ENCODE measurements at regions not wholly inside any gene's neighbourhood (a gene's known extent, or its start where the extent isn't known, plus 50 kb on each side); places are given as distances from the start of the nearest gene placed in this dataset.

GRCh38 chr14:66401449-66402095 is 84.6 kb upstream of the CCDC196 start:
- FAIRE-seq: no peak
- TF ChIP-seq CTCF (IDR thresholded peaks at IDR 0.05): peak in 2 of 4 donors; percentile 32 to 33
- peak; percentile 68 to 79 (median 78) for ATAC-seq
- Histone ChIP-seq H3K4me1 (peaks cover 0 to 11% (median 0%) of the 10 kb centered on the region in 3 donors), H3K27me3 (no peaks in the 10 kb centered on the region), H3K27ac (no peak overlapping the region), H3K36me3 (no peaks in the 10 kb centered on the region), H3K9me3 (no peaks in the 10 kb centered on the region), H3K4me3 (no peak overlapping the region)
- intact Hi-C loops (cut with DNase I): no loop called here
- peak in 1 of 6 donors; percentile 29 for DNase-seq
- 28 to 42% methylated on average over 1 of the region's 1 CpG for WGBS, 2 donors

GRCh38 chr14:66403183-66403582 is 83.0 kb upstream of the CCDC196 start:
- intact Hi-C loops (cut with DNase I): no loop called here
- Histone ChIP-seq H3K36me3 (no peaks in the 10 kb centered on the region), H3K9me3 (no peaks in the 10 kb centered on the region), H3K4me3 (no peak overlapping the region), H3K4me1 (peaks cover 0 to 11% (median 0%) of the 10 kb centered on the region in 3 donors), H3K27me3 (no peaks in the 10 kb centered on the region), H3K27ac (no peak overlapping the region)
- ATAC-seq (peak; percentile 38 to 82 (median 77)), DNase-seq (no peak), FAIRE-seq (no peak)
- TF ChIP-seq CTCF (IDR thresholded peaks at IDR 0.05): peak in 2 of 4 donors; percentile 10 to 15
- 16 to 29% methylated on average over 5 of the region's 5 CpGs for WGBS, 2 donors

GRCh38 chr14:66404051-66404545 is 82.1 kb upstream of the CCDC196 start:
- Histone ChIP-seq H3K27me3 (no peaks in the 10 kb centered on the region), H3K9me3 (no peaks in the 10 kb centered on the region), H3K27ac (no peak overlapping the region), H3K36me3 (no peaks in the 10 kb centered on the region), H3K4me3 (no peak overlapping the region), H3K4me1 (peaks cover 0 to 11% (median 0%) of the 10 kb centered on the region in 3 donors)
- DNase-seq: no peak
- no peak for TF ChIP-seq CTCF (IDR thresholded peaks at IDR 0.05)
- no peak for ATAC-seq
- intact Hi-C loops (cut with DNase I): no loop called here
- 77 to 93% methylated on average over 3 of the region's 3 CpGs for WGBS, 2 donors
- FAIRE-seq: no peak

- intact Hi-C loops (cut with DNase I): no loop called here
- ATAC-seq (peak in 3 of 4 donors; percentile 41 to 66 (median 57)), DNase-seq (no peak), FAIRE-seq (no peak)
- Histone ChIP-seq H3K27me3 (no peaks in the 10 kb centered on the region), H3K9me3 (no peaks in the 10 kb centered on the region), H3K27ac (no peak overlapping the region), H3K4me3 (no peak overlapping the region), H3K4me1 (peaks cover 0 to 11% (median 0%) of the 10 kb centered on the region in 3 donors), H3K36me3 (no peaks in the 10 kb centered on the region)
- no peak for TF ChIP-seq CTCF (IDR thresholded peaks at IDR 0.05)
- WGBS, 2 donors: 51 to 62% methylated on average over 1 of the region's 1 CpG
Observed at GRCh38 chr14:66405158-66405557, 81.0 kb upstream of the CCDC196 start.

GRCh38 chr14:66413901-66414300 is 72.3 kb upstream of the CCDC196 start:
- Histone ChIP-seq H3K27me3 (no peaks in the 10 kb centered on the region), H3K36me3 (no peaks in the 10 kb centered on the region), H3K4me3 (no peak overlapping the region), H3K9me3 (no peaks in the 10 kb centered on the region), H3K4me1 (no peaks in the 10 kb centered on the region), H3K27ac (no peak overlapping the region)
- no peak for FAIRE-seq
- ATAC-seq: no peak
- intact Hi-C loops (cut with DNase I): no loop called here
- DNase-seq: no peak
- no peak for TF ChIP-seq CTCF (IDR thresholded peaks at IDR 0.05)

All from pancreas (tissue), 10 donors.